ENCODE measurements at regions not wholly inside any gene's neighbourhood (a gene's known extent, or its start where the extent isn't known, plus 50 kb on each side); places are given as distances from the start of the nearest gene placed in this dataset.

DNA sequence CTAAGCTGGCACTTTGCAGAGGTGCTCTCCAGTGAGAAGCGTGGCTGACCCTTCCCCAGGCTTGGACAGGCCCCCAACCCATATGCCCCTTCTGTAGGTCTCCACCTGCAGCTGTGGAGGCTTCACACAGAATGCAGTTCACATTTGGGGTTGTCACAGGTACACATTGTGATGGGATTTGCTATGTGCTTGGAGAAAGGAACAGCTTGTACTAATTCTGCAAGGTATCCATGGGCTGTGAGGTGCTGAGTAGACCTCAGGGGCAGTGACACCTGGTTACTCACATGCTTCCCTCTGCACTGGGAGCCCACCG lies 188.9 kb downstream of the CXCL12 start:
- no peak for DNase-seq

DNA sequence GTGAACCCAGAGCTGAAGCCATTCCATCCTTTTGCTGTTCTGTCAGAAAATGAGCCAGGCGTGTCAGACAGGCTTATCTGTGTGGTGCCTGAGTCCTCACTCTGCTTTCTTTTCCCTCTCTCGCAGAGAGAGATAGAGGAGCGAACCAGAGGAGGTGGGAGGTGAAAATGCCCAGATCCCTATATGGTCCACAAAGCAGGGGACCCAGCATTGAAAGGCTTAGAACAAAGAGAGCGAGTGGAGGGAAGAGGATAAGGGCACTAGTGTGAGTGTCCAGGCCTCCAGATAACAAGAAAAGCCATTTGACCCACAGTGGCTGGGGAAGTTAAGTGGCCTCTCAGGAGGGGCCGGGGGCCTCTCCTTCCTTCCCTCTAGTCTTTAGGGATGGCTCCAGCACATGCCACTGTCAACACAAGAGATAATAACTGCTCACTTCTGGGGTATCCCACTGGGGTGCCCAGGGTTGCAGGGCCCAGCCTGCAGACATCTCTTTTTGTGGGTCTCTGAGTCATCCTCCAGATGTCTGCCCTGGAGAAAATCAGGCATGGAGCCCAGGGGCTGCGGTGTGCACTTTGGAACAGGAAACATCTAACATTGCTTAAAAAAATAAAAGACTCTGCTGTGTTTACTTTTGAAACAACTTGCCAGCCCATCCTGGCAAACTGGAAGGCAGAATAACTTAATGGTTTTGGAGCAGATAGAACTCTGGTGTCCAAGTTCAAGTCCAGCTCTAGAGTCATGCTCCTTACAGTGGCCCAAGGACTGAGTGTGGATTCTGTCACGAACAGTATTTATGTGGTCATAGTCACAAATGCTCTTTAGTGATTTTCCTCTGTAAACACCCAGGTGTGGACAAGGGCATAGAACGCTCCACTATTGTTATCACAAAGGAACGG lies 189.5 kb downstream of the CXCL12 start:
- no peak for DNase-seq

DNA sequence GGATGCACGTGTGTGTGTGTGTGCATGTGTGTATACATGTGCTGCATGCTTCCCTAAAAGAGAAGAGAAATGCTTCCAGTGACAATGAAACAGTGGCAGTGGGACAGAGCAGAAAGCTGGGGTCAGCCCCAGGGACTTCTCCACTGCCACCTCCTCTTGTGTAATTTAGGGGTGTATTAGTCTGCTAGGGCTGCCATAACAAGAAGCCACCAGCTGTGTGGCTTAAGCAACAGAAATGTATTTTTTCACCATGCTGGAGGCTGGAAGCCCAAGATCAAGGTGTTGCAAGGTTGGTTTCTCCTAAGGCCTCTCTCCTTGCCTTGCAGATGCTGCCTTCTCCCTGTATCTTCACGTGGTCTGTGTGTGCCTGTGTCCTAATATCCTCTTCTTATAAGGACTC lies 190.5 kb downstream of the CXCL12 start:
- DNase-seq = no peak

- DNase-seq = no peak
These were observed 191.2 kb downstream of the CXCL12 start for GRCh38 chr10:44193567-44194220.

DNA sequence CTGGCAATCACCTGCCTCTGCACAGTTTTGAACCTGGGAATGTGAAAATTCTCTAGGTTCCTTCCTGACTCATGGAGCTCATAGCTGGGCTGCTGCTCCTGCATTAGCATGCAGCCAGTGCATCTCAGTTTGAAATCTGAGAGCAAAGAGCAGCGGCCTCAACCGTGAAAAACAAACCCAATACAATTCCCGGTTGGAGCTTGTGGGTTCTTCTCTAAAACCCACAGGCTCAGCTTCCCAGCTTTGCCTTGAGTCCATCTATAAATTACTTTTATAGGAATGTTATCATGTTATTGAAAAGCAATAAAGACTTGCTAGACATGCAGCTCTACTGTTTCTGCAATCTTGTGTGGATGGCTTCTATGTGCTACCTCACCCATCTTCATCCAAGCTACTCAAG lies 191.7 kb downstream of the CXCL12 start:
- DNase-seq = no peak

GRCh38 chr10:44192435-44192834 lies 192.5 kb downstream of the CXCL12 start:
- DNase-seq = no peak

GRCh38 chr10:44190541-44190940 lies 194.4 kb downstream of the CXCL12 start:
- DNase-seq = no peak

GRCh38 chr10:44186821-44187220 lies 198.1 kb downstream of the CXCL12 start:
- no peak for DNase-seq

- no peak for DNase-seq
These were observed 198.7 kb downstream of the CXCL12 start for GRCh38 chr10:44186150-44186549.

DNA sequence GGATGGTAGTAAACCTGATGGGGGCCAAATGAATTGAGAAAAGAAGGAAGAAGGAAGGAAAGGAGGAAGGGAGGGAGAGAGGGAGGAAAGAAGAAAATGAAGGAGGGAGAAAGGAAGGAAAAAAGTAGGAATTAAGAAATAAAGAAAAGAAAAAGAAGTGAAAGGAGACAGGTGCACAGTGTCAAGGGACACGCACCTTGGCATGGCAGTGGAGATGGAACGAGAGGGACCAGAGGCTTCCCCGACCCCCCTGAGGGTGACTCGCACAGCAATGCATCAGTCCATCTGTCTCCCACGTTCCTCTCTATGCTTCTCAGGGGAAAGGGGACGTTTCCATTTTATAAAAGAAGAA lies 199.6 kb downstream of the CXCL12 start:
- DNase-seq = no peak

DNA sequence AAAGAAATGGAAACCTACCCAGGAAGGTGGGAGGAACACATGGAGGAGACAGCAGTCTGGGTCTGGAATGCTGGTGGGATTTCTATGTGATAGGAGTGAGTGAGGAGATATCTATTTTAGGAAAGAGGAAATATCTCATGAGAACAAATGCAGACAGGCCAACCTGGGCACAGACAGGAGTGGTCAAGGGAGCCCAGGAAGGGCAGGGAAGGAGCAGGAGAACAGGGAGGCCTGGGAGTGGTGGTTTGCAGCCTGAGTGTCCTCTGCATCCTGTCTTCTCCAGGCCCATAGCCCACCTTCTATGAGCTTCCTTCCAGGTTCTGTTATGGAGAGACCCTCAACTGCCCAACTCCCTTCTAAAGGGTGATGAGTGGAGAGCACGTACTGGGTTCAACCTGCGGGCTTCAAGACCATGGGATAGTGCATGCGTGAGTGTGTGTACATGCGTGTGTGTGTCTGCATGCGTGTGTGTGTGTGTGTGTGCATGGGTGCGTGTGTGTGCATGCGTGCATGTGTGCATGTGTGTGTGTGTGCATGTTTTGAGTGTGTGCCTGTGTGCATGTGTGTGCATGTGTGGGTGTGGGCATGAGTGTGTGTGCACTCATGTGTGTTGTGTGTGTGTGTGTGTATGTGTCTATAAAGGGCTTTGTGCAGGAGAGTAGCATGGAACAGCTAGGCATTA lies 200.1 kb downstream of the CXCL12 start:
- no peak for DNase-seq

DNA sequence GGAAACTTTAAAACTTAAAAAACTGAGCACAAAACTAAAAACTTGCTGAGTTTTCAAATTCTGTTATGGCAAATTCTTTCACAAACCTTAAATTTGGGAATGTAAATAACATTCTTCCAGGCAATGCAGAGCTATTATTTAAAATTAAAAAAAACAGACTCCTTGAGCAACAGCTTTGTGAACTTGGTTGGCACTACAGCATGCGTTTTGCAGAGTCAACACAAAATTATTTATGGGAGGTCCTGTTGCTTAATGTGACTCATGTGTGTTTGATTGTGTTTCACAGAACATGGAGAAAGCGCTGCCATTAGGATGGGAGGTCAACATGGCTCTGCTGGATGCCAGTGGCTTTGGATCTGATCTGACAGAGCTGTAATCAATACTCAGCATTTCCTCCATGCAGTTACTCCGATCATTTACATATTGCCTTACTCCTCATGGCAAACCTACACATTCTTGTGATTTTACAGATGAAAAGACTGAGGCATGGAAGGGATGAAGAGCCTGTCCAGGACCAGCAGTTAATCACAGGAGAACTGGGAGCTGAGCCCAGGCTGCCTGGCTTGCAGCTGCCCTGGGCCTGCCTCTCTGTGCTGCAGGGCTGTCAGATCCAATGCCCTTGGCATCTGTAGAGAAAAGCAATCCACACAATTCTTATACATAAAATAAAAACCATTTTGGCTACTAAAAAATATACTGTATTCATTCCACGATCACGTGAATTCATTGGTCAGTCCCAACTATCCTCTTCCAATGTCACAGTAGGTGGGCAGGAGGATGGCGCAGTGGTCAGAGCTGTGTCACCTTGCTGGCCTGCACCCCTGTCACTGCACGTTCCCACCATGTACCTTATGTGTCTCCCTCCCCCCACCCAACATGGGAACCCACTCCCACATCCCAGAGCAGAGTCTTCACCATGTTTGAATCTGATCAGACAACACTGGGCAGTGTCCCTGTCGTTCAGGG lies 200.9 kb downstream of the CXCL12 start:
- no peak for DNase-seq

DNA sequence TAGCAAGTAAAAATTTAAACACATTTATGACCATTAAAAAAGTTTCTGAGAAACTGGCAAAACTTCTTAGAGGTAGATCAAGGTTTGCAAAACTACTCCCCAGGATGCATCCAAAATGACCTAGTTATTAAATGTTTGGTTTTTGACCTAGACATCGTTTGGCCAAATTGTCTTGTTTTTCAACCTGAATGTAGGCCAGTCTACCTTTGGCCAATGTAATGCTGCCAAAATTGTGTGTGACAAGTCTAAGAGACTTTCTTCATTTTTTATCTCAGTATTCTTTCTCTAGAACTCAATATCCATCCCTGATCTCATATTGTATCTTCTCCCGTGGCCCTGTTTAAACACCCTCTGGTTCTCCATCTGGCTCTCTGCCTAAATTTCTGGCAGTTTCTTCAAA lies 202.0 kb downstream of the CXCL12 start:
- no peak for DNase-seq

DNA sequence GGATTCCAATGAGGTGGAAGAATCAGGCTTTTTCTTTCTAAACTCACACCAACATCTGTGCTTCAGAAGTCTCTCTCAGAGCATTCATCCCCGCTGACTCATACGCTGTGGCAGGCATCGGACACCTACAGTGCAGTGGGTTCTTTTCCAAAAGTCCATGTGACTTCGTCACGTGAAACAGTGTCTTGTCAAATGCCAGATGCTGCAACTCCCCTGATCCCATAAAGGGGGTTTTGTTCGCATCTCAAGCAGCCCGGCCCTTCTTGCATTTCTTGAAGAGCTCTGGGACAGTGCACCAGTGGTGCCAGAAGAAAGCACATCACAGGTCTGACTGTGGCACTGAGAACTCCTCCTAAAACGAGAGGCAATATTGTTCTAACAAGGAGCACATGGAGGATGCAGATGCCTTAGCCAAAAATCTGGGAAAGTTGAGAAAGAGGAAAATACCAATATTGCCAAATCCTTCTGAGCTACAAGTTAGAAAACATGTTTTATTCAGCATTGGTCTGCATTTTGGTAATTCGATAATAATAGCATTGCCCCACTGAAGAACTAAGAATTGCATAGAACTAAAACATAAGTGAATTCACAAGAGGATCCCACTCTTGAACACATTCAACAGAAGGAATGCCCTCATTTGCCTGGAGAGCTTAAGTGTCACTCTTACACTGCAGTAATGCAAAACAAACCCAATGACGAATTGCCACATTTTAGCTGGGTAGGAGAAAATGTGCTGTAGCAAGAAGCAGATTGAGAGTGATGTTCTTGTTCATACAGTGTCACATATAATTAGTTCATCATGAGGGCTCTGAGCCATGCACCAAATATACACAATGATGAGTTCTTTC lies 204.4 kb downstream of the CXCL12 start:
- DNase-seq = no peak

DNA sequence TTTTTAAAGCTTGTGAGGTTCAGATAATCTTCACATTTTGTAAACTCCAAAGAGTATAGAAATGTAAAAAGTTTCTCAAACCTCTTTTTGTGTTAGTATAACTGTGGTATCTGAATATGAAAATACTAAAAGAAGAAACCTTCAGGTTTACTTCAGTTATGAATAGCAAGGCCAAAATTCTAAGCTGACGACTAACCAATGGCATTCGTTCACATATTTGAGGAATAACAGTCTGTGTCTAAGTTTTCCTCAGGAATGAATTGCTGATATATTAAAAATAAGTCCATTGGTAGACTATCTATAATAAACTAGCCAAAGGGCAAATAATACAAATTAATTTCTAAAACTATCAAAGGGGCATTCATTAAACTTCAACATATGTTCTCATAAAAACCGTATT lies 206.0 kb downstream of the CXCL12 start:
- no peak for DNase-seq

DNA sequence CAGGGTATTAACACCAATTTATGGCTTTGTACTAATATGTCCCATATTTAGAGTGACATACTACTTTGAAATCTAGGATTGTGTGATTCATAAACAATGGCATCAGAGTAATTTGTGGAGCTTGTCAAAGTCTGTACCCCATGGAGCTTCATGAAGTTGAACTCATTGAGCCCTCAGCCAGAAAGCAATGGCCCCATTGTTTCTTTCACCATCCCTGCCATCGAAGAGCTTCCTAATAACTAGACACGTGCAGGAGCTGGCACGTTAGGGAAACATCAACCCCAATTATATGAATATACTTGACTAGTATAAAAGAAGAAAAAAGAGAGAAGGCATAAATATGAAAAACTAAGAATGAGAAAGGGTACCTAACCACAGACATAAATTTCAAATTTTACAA lies 206.6 kb downstream of the CXCL12 start:
- no peak for DNase-seq

- no peak for DNase-seq
These were observed 207.3 kb downstream of the CXCL12 start for GRCh38 chr10:44177610-44178009.

DNA sequence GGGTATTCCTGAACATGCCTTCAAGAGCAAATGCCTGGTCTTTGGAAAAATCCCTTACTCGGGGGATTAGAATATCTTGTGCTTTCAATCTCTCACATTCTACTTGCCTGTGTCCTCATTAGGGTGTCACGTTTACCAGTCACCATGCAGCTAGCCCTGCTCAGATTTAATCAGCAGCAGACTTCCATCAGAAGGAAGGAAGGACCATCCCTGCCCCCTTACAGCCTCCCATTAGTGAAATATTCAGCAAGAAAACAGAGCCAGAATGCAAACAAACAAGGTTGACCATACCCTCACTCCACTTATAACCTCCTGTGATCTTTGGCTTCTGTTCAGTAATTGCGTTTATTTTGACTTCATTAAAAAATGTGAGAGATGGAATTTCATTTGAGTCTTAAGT lies 208.6 kb downstream of the CXCL12 start:
- DNase-seq = no peak

DNA sequence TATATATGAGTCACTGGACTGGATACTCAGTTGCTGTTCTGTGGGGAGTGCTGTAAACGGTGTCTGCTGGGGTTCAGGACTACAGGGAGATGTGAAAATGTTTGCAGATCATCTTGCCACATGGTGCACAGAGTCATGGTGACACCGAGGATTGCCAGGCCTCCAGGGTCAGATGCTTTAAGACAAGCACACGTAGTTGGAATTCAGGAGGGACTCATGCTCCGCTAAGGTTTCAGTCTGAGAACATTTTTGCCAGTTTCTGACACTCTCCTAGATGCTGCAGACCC lies 211.3 kb downstream of the CXCL12 start:
- no peak for DNase-seq

DNA sequence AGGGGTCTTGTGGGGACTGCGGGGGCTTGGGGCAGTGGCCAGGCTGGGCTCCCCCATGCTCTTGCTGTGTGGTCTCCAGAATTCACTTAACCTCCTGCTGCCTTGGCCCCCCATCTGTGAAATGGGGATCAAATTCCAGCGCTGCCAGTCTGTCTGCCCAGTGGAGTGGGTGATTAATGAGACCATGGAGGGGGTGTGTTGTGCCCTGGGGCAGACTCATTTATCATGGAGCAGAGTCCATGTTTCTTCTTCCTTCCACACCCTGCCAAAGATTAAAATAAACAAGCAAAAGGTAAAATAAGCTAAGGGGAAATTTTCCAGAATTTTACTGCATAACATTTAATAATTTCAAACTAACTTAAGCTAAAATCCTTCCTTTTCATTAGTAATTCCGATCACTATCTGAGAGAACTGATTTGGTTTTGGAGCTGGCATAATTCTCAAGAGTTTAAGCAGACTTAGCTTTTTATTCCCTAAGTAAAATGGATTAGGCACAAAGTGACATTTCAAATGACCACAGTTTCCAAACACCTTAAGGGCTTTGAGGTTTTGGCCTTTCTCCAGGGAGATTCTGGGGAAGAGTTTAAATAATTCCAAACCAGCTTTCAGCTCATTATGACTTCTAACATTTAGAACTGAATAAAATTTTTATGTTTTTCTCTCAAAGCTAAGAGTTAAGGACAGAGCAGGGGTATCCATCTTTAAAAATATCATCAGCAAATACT lies 211.9 kb downstream of the CXCL12 start:
- DNase-seq = no peak

- no peak for DNase-seq
These were observed 213.1 kb downstream of the CXCL12 start for GRCh38 chr10:44171765-44172164.

DNA sequence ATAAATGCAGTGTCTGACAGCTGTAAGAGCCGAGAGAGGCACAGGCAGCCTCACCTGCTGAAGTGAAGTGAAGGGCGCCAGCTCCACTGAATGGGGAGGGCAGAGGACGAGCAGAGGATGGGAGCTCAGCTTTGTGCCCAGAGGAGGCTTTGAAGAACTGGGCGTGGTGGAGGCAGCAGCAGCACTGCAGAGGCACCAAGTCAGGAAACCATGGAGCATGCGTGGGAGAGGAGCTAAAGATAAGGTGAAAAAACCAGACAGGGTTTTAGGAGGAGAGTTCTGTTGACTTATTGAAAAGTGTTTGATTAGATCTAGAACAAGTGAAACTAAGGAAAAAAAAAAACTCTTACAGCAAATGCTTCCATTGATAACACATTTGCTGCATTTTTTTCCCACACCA lies 216.4 kb downstream of the CXCL12 start:
- DNase-seq = no peak
